ENCODE measurements at regions not wholly inside any gene's neighbourhood (a gene's known extent, or its start where the extent isn't known, plus 50 kb on each side); places are given as distances from the start of the nearest gene placed in this dataset.

- TF ChIP-seq POLR2AphosphoS5 (IDR thresholded peaks at IDR 0.05; ENCODE audit: low read depth, low read length) (no peak), CTCF (IDR thresholded peaks at IDR 0.05) (no peak), TEAD4 (IDR thresholded peaks at IDR 0.05; ENCODE audit: borderline replicate concordance, insufficient read depth) (no peak)
These were observed 50.8 kb upstream of the CXCR4 start for GRCh38 chr2:136168720-136169119.
